Osteoblast (primary cell): ENCODE measurements at regions not wholly inside any gene's neighbourhood (a gene's known extent, or its start where the extent isn't known, plus 50 kb on each side); places are given as distances from the start of the nearest gene placed in this dataset.

Experiments
- DNase-seq: peaks from one replicate; pipeline ENCODE4 v3.0.0; 2011; ENCODE audit warnings: low spot score, mixed read lengths; ENCODE audit not compliant: insufficient read length; ENCODE audit errors: missing footprints
- H2AFZ ChIP-seq: 2 replicates; pipeline ENCODE4 v1.6.0; 2011; ENCODE audit warnings: mild to moderate bottlenecking, low read length
- H3K27ac ChIP-seq: 2 replicates; pipeline ENCODE4 v1.5.1; 2011; ENCODE audit warnings: mild to moderate bottlenecking, low read depth, low read length, moderate library complexity
- H3K27me3 ChIP-seq: 2 replicates; pipeline ENCODE4 v1.6.0; 2012; ENCODE audit warnings: mild to moderate bottlenecking, control low read depth, inconsistent platforms, low read length, moderate library complexity; ENCODE audit not compliant: insufficient read depth
- H3K36me3 ChIP-seq: 2 replicates; pipeline ENCODE4 v1.5.1; 2011; ENCODE audit warnings: mild to moderate bottlenecking, low read length, control low read depth, moderate library complexity; ENCODE audit not compliant: insufficient read depth
- H3K4me1 ChIP-seq: 2 replicates; pipeline ENCODE4 v1.5.1; 2011; ENCODE audit warnings: mild to moderate bottlenecking, low read length, control low read depth, moderate library complexity; ENCODE audit not compliant: insufficient read depth
- H3K4me2 ChIP-seq: 2 replicates; pipeline ENCODE4 v1.6.0; 2011; ENCODE audit warnings: mild to moderate bottlenecking, low read length; ENCODE audit not compliant: insufficient read depth
- H3K4me3 ChIP-seq: fragments of 200-600 bp; sonication (generic); 3 replicates; pipeline ENCODE4 v1.5.1; 2012; ENCODE audit warnings: mild to moderate bottlenecking, low read length, inconsistent platforms; ENCODE audit not compliant: insufficient read depth
- H3K79me2 ChIP-seq: 2 replicates; pipeline ENCODE4 v1.6.0; 2012; ENCODE audit warnings: mild to moderate bottlenecking, low read length, control low read depth, inconsistent platforms; ENCODE audit not compliant: insufficient read depth
- H3K9me3 ChIP-seq: 2 replicates; pipeline ENCODE4 v1.5.1; 2011; ENCODE audit warnings: low read depth, low read length, control low read depth
- H4K20me1 ChIP-seq: 2 replicates; pipeline ENCODE4 v1.6.0; 2012; ENCODE audit warnings: mild to moderate bottlenecking, low read length, control low read depth; ENCODE audit not compliant: insufficient read depth
- TF ChIP-seq, protein P1 (sequence below): IDR thresholded peaks from 2 replicates; pipeline ENCODE4 v1.5.1; 2011; ENCODE audit warnings: mild to moderate bottlenecking, low read depth, low read length, moderate library complexity; ENCODE audit errors: extremely low read depth

DNA sequence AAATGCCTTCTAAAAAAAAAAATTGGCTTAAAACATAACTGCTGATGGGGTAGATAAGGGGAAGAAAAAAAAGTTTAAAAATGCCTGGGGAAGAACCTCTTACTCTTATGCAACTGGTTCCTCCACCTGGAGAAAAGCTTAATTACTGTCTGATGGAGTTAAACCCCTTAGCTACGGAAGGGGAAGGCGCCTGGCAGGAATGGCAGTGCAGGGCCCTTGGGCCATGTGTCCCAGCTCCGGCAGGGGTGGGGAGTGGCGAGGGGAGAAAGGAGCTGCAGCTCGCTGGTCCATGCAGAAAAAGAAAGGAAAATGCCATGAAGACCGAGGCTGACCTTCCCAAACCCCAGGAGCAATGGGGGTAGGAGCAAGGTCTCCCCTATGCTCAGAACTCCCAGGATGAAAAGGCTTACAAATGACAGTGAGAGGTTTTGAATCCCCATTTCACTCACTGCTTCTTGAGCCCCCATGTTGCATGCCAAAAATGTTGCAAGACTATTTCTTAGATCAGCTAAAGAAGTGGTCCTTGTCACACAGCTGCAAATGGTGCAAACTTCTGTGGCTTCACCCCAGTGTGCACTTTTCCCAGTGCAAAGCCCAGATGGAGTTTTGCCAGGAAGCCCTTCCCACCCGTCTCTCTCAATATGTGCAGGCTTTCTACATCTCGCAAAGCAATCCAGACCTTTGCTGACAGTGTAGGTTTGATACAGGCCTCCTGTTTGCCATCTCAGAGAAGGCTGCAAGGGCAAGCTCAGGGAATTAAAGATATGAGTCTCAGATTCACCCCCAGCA is 204.8 kb upstream of the CT83 start:
- no peaks in the 10 kb centered on the region for H3K36me3 ChIP-seq
- TF ChIP-seq, protein P1, sequence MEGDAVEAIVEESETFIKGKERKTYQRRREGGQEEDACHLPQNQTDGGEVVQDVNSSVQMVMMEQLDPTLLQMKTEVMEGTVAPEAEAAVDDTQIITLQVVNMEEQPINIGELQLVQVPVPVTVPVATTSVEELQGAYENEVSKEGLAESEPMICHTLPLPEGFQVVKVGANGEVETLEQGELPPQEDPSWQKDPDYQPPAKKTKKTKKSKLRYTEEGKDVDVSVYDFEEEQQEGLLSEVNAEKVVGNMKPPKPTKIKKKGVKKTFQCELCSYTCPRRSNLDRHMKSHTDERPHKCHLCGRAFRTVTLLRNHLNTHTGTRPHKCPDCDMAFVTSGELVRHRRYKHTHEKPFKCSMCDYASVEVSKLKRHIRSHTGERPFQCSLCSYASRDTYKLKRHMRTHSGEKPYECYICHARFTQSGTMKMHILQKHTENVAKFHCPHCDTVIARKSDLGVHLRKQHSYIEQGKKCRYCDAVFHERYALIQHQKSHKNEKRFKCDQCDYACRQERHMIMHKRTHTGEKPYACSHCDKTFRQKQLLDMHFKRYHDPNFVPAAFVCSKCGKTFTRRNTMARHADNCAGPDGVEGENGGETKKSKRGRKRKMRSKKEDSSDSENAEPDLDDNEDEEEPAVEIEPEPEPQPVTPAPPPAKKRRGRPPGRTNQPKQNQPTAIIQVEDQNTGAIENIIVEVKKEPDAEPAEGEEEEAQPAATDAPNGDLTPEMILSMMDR: no peak
- no peak overlapping the region for H2AFZ ChIP-seq
- H3K4me1 ChIP-seq: no peaks in the 10 kb centered on the region
- no peak overlapping the region for H3K4me3 ChIP-seq
- H3K27me3 ChIP-seq: no peaks in the 10 kb centered on the region
- H3K4me2 ChIP-seq: no peak overlapping the region
- H4K20me1 ChIP-seq: no peaks in the 10 kb centered on the region
- H3K27ac ChIP-seq: no peak overlapping the region
- no peaks in the 10 kb centered on the region for H3K9me3 ChIP-seq
- no peaks in the 10 kb centered on the region for H3K79me2 ChIP-seq
- no peak for DNase-seq

DNA sequence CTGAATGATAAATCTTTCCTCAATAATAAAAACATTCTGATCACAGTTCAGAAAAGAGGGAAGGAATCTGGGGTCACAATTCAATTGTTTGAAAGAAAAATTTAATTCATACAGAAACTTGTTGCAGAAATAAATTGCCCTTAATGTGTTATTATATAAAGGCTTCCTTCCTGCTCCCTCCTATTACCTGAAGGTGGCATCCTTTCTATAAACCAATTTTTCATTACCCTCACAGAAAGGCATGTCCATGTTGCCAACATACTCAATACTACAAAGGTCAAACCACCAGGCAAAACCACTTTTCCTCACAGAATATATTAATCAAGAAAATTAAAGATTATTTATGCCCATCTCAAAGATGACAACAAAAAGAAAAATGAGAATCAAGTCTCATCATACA is 194.3 kb upstream of the CT83 start:
- Histone ChIP-seq H3K4me3 (no peak overlapping the region), H3K79me2 (no peaks in the 10 kb centered on the region), H3K36me3 (no peaks in the 10 kb centered on the region), H3K27me3 (no peaks in the 10 kb centered on the region), H3K4me1 (no peaks in the 10 kb centered on the region), H2AFZ (no peak overlapping the region), H3K27ac (no peak overlapping the region), H3K4me2 (no peak overlapping the region), H4K20me1 (no peaks in the 10 kb centered on the region), H3K9me3 (no peaks in the 10 kb centered on the region)
- TF ChIP-seq, protein P1: no peak
- DNase-seq: no peak

DNA sequence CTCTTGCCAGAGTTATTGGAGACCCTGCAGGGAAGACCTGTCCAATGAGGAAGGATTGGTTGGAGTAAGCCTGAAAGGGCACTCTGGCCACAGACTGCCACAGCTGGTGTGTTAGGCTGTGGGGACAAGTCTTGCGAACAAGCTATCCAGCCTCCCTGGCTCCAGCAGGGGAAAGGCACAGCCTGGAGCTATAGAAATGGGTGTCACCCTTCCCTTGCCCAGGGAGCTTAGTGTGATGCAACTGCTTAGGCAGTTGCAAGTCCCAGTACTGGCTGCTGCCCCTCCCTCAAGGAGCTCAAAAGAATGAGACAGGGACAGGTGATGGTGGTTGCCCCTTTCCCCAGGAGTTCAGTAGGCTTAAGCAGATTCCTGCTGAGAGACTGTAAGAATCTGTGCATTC is 165.7 kb upstream of the CT83 start:
- TF ChIP-seq, protein P1: no peak
- Histone ChIP-seq H3K79me2 (no peaks in the 10 kb centered on the region), H3K27ac (no peak overlapping the region), H3K4me1 (no peaks in the 10 kb centered on the region), H3K36me3 (no peaks in the 10 kb centered on the region), H4K20me1 (no peaks in the 10 kb centered on the region), H3K4me3 (no peak overlapping the region), H3K9me3 (no peaks in the 10 kb centered on the region), H3K4me2 (no peak overlapping the region), H3K27me3 (no peaks in the 10 kb centered on the region), H2AFZ (no peak overlapping the region)
- no peak for DNase-seq

DNA sequence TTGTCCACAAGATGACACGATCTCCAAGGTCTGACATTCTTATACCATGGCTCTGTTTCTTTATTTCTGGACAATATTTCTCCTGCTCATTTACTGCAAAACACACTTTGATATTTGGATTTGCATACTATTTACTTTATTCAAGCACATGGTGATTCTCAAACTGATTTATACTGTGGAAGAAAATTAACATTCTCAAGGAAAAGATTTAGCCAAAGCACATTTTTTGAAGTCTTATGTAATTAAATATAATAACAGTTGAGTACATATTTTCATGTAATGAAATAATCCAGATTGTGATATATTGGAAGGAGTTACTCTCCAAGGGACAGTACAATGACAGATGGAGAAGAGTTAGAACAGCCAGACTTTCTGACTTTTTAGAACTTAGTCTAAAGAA is 155.8 kb upstream of the CT83 start:
- Histone ChIP-seq H2AFZ (no peak overlapping the region), H3K36me3 (no peaks in the 10 kb centered on the region), H3K4me2 (no peak overlapping the region), H3K27me3 (no peaks in the 10 kb centered on the region), H3K4me3 (no peak overlapping the region), H3K9me3 (no peaks in the 10 kb centered on the region), H3K79me2 (no peaks in the 10 kb centered on the region), H4K20me1 (no peaks in the 10 kb centered on the region), H3K27ac (no peak overlapping the region), H3K4me1 (no peaks in the 10 kb centered on the region)
- TF ChIP-seq, protein P1: no peak
- DNase-seq: no peak
